NCI-H146 treated with DMSO at 0.1 percent for 48 hours (cell line): ENCODE measurements at regions not wholly inside any gene's neighbourhood (a gene's known extent, or its start where the extent isn't known, plus 50 kb on each side); places are given as distances from the start of the nearest gene placed in this dataset.

Source experiments
- DNase-seq: peaks from one replicate; lab custom pipeline; 2025; ENCODE audit not compliant: unreplicated experiment; lab: John Stamatoyannopoulos, UW

GRCh38 chr18:73261923-73262322 lies 394.1 kb upstream of the NETO1 start:
- no peak for DNase-seq

DNA sequence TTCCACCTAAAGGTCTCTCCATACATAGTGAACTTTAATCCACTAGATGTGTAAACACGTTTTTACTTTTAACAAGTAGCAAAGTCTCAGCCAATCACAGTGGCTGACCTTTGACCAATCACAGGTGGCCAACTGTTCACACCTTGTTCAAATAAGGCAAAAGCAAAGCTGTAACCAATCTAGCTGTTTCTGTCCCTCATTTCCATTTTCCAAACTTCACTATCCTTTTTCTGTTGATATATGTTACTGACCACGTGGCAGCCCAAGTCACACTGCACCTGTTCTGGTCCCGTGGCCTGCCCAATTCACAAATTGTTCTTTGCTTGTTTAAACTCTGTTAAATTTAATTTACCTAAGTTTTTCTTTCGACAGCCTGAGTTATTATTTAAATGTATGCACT lies 393.5 kb upstream of the NETO1 start:
- no peak for DNase-seq

DNA sequence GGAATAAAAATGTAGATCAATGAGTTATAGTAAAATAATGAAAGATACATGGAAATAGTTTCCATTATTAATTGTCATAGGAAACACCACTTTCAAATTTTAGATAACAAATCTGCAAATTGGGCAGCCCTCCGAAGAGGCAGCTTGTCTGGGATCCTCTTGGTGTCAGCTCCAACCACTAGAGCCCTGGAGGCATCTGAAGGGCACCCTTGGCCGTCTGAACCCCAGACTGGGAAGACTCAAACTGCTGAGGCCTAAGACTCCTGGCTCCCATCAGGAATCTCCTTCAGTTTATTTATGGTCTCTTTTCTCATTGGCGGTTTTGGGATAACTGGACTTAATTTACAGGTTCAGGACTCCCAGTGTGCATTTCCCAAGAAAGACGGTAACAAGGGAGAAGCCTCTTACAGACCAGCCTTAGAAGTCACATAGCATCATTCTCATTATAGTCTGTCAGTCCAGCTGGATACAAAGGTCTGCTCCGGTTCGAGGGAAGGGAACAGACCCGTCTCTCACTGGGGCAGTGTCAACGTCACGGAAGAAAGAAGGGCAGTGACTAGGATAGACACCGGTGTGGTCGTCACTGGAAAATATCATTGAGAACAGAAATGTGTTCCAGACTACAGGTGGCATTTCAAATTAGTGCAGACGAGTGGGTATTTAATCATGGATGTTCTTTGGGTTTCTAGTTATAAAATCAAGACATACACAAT lies 390.7 kb upstream of the NETO1 start:
- DNase-seq, result no peak

GRCh38 chr18:73254564-73254963 lies 386.8 kb upstream of the NETO1 start:
- DNase-seq, result no peak

GRCh38 chr18:73249030-73249429 lies 381.2 kb upstream of the NETO1 start:
- no peak for DNase-seq

- no peak for DNase-seq
Measured at GRCh38 chr18:73246763-73247162, 379.0 kb upstream of the NETO1 start.

DNA sequence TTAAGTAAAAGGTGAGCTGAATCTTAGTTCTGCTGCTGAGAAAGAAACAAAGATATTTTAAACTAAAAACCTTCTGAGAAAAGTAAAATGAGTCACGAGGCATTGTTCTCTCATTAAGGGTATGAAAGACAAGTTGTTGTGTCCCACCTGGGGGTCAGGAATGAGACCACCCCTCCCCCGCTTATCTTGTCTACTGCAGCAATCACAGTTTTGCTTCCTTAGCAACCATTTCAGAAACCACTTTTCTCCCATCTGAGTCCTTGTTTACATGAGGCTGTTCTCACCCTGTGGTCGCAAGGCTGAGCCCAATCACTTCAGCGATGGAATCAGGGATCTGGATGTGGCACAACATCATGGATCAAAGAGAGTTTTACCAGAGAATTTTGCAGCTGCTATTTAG lies 377.6 kb upstream of the NETO1 start:
- DNase-seq, result no peak

DNA sequence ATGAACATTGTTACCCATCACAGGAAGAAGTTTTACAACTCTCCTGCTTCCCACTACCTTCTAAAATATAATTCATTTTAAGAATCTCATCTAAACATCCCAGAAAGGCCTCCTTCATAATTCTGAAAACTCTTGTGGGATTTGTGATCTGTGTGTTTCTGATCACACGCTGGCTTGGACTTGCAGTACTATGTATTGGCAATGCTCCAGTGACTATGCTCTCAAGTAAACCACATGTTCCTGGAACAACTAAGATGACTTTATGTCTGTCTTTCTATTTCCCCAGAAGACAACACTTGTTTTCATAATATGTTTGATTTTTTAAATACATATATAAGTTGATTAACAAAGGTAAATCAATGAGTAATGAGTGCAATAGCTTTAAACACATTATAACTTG lies 376.6 kb upstream of the NETO1 start:
- no peak for DNase-seq

DNA sequence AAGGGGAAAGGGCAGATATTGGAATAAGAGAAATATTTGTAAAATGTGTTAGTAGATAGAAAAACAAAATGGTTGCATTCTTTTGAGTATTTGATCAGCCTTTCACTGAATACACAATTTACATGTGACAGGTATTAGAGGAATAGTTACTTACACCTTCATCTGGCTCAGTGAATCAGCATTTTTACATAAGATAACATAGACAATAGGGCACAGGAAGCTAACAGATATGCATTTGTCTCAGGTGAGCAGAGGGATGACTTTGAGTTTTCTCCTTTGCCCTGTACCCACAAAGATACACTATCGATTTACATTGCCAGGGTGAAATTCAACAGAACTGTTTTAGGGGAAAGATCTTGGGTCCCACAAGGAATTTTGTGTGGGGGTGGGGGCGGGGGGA lies 373.1 kb upstream of the NETO1 start:
- DNase-seq, result no peak

GRCh38 chr18:73235921-73236320 lies 368.1 kb upstream of the NETO1 start:
- no peak for DNase-seq

DNA sequence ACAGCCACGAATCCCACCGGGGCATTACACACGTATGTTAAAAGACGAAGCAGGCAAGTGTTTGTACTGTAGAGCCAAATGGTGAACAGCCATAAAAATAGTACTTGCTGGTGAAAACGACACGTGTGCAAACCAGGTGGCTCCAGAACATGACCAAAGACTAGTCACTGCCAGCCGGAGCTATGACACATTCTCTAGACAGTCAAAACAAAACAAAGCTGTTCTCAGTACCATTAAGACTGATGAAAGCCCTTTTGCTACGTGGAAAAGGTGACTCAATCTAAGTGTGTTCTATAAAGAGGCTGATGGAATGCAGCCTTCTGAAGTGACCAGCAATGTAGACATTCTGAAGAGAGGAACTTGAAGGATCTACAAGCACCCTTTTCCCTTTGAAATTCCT lies 367.7 kb upstream of the NETO1 start:
- no peak for DNase-seq

- no peak for DNase-seq
Measured at GRCh38 chr18:73232933-73233332, 365.1 kb upstream of the NETO1 start.

GRCh38 chr18:73220663-73221062 lies 352.9 kb upstream of the NETO1 start:
- no peak for DNase-seq

DNA sequence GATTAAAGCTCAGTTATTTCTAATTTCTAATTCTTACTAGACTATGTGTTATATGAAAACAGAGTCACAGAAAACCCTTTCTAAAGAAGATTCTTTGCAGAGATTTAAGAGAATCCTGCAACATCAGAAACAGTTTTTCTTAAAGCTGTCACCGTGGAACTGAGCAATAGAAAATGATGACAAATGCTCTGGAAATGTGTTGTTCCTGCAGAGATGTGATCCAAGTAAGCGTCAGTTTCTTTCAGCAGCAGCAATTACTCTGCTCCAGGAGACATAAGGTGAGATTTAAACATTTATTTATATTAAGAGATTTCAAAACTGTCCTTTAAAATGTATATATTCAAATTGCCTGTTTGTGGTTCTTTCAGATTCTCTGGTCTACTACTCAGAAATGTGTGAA lies 350.5 kb upstream of the NETO1 start:
- no peak for DNase-seq

GRCh38 chr18:73214970-73215369 lies 347.2 kb upstream of the NETO1 start:
- DNase-seq, result no peak

- DNase-seq, result no peak
Measured at GRCh38 chr18:73212442-73212841, 344.7 kb upstream of the NETO1 start.

DNA sequence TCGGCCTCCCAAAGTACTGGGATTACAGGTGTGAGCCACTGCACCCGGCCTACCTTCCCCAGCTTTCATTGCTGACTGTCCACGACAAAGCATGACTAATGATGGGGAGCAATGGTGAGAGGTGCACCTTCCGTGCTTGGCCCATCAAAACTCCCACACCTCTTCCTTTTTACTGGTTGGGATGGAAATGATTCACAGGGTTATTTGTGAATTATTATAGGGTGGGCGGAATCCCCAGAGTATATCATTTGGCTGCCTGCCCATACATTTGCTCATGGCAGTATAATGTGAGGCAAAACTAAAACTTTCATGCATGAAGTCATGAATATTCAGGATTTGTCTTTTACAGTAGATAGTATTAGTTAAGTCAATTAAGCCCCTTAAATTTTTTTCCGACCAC lies 334.2 kb upstream of the NETO1 start:
- DNase-seq, result no peak

DNA sequence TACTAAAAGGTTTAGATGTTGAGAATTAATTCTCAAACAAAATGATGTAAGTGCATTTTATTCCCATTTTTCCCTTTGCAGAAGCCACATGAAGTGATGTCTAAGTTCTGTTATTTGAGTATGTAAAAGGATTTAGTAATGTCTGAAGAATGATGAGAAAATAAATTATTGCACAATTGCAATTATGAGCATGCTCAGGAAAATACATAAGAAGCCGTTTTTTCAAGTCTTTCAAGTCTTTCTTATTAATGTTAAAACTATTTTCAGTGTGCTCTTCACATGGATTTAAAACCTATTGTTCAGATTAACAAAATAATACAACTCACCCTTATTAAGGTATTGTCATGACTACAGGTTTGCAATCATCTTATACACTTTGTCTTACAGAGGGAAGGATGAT lies 331.4 kb upstream of the NETO1 start:
- no peak for DNase-seq

DNA sequence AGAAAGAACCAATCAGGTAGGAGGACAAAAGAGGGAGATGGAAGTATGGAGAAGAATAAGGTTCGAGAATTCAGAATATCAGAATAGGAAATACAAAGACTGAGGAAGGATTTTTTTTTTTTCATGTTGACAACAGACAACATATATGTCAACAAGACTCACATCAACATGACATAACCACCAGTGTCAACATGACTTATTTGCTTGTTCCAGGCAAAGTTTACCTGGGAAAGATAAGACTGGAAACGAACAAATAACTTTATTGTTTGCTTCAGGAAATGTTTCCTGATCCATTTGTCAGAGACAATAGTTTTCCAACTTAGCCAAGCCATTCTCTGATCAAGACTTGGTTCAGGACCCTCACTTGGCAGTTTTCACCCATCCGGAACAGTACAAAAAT lies 321.9 kb upstream of the NETO1 start:
- no peak for DNase-seq

DNA sequence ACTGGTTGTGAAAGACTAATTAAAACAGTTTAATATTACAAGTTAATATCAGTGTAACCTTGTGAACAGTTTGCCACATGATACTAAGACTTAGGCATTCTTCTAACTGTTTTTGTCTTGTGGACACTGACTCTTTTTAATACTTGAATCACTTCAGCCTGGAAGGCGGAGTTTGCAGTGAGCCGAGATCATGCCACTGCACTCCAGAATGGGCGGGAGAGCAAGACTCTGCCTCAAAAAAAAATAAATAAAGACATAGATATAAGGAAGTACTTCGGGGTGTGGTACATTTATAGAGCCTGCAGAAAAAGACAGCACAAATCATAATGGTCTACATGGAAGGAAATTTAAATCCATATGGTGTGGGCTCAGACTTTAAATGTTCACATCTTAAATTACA lies 300.4 kb upstream of the NETO1 start:
- no peak for DNase-seq

DNA sequence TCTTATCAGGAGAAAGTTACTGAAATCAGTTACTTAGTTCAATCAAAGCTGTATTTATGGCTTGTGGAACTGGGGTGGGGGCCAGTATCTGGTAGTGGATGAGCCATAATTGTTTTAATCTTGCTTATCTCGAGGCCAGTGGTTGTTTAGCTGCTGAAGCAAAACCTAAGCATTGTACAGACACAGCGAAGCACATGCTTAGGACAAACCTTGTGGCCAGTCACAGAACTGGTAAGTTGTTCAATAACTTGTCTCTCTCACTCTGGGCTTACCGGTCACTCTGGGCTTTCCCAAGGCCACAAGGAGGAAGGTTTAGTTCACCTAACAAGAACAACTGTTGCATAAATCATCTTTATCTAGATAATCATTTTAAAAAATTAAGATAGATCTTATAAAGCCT lies 296.6 kb upstream of the NETO1 start:
- DNase-seq, result no peak

- DNase-seq, result no peak
Measured at GRCh38 chr18:73163236-73163635, 295.4 kb upstream of the NETO1 start.

DNA sequence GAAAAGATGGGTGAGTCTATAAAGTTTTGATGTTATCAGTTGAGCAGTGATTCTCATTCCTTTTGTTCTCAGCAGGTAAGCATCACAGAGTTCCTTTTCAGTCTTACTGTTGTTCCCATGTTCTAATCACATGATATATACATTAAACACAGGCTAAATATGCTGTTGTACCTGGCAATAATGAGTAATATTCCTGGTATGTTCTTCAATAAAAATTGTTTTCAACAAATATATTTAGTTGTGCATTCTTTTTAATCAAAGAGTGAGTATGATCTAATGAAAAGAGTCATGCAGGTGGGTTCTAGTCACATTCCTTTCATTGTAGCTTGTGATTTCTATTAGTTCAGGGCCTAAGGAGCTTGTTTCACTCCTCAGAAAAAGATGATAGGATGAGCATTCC lies 288.3 kb upstream of the NETO1 start:
- DNase-seq, result no peak

DNA sequence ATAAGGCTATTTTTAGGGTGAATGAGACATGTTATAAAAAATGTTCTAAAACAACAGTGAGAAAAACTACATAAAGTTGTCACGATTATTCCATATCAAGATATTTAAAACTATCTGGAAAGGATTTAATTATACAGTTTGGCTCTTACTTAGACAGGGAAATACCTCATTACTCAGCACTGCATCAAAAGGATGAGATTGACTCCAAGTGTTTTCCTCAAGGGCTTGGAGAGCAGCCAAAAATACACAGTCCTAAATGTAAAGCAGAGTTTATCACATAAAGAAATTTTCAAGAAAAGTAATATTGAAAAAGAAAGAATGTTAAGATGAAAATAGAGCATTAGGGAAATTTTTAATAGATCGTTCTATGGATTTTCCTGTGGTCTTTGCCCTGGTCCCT lies 285.5 kb upstream of the NETO1 start:
- DNase-seq, result no peak
